GM19238 (cell line): ENCODE measurements at regions not wholly inside any gene's neighbourhood (a gene's known extent, or its start where the extent isn't known, plus 50 kb on each side); places are given as distances from the start of the nearest gene placed in this dataset.

ENCODE experiments used
- DNase-seq: peaks from one replicate; pipeline ENCODE4 v3.0.0; 2011; ENCODE audit warnings: low spot score; ENCODE audit not compliant: insufficient read length

- DNase-seq = no peak
Observed at GRCh38 chr16:86455640-86456039, 54.7 kb upstream of the FOXF1 start.

DNA sequence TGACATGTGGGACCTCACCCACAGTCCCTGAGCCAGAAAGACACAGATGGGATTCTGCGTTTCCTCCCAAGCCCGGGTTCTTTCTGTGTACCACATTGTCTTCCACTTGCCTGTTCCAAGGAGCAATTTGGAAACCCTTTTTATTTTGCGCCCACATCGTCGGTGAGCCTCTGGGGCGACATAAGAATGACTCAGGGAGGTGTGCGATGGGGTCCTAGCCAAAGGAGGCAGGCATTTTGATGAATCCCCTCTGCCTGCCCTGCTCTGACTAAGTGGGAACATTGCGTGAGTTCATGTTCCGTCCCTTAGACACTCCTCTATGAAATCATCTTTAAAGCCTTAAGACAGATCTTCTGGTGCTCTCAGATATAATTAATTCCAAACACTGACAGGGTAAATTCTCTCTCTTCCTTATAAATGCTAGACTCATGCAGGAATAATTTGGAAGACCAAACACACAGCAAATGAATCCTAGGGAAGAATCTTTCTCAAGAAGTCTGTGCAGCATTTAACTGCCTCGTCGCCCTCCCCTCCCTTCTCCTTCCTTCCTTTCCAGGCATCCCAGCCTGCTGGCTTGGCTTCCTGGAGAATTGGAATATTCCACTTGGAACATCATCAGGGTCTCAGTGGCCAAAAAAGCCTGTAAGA lies 52.7 kb upstream of the FOXF1 start:
- DNase-seq = no peak

DNA sequence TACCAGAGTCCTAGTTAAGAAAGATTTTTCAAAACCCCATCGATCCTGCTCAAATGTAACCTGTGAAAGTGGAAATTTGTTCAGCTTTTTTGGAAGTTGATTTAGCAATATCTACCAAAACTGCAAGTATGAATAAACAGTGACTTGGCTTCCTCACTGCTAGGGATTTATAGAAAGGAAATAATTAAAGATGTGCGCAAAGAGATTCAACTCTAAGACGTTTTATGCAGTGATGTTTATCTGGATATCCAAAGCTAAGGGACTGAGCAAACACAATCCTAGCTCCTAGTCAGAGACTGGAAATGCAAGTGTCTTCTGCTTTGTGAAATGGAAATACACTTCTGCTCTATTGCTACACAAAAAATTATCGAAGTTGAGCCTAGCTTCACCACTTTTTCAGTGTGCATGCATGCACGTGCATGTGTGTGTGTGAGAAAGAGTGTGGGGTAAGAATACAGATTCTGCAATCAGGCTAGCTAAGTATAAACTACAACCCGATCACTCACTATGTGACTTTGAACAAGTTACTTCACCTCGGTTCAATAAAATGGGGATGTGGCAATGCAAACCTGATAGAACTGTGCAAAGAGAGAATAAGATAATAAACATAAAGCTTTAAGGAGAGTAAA lies 52.1 kb upstream of the FOXF1 start:
- no peak for DNase-seq

GRCh38 chr16:86459266-86459665 lies 51.1 kb upstream of the FOXF1 start:
- DNase-seq = no peak
